IMR-90 (cell line): ENCODE measurements at regions not wholly inside any gene's neighbourhood (a gene's known extent, or its start where the extent isn't known, plus 50 kb on each side); places are given as distances from the start of the nearest gene placed in this dataset.

Source experiments
- ATAC-seq: fragments of 200-7000 bp; cut with Tn5 transposase; 2 replicates; pipeline ENCODE4 v1.9.1; 2020; ENCODE audit warnings: low read depth, mild to moderate bottlenecking, moderate library complexity
- BruUV-seq: library from RNA; stranded (reverse); fragments of 400-500 nt; replicated peaks from 2 replicates; lab custom pipeline; 2021; lab: Mats Ljungman, UMichigan
- CTCF ChIA-PET: fragments of 300-600 bp; formaldehyde crosslinking; extraction: SDS; loops from one replicate; lab custom pipeline; 2021; ENCODE audit warnings: antibody characterized with exemption; lab: Yijun Ruan, JAX
- POLR2A ChIA-PET: fragments of 300-600 bp; sonication (Branson Sonifier 250); formaldehyde crosslinking; loops from one replicate; lab custom pipeline; 2022; ENCODE audit warnings: antibody characterized with exemption; ENCODE audit not compliant: unreplicated experiment; lab: Charles Lee
- DNase-seq: peaks from one replicate; pipeline ENCODE4 v3.0.0; 2013
- H2AFZ ChIP-seq: replicated peaks from 2 replicates; pipeline ENCODE3; 2013; ENCODE audit warnings: low read length, mild to moderate bottlenecking; ENCODE audit not compliant: poor library complexity
- H2AK5ac ChIP-seq: 2 replicates; pipeline ENCODE4 v1.6.1; 2013; ENCODE audit warnings: low read depth, low read length, inconsistent platforms
- H2AK9ac ChIP-seq: replicated peaks from 2 replicates; pipeline ENCODE3; 2013; ENCODE audit warnings: mild to moderate bottlenecking, low read depth, low read length, moderate library complexity; ENCODE audit not compliant: poor library complexity
- H2BK120ac ChIP-seq: 2 replicates; pipeline ENCODE4 v1.6.1; 2013; ENCODE audit warnings: low read depth, low read length, inconsistent platforms
- H2BK15ac ChIP-seq: 3 replicates; pipeline ENCODE4 v1.6.1; 2013; ENCODE audit warnings: low read depth, low read length, inconsistent platforms
- H2BK20ac ChIP-seq: 2 replicates; pipeline ENCODE4 v1.6.1; 2013; ENCODE audit warnings: low read depth, mild to moderate bottlenecking, inconsistent platforms, low read length, moderate library complexity
- H2BK5ac ChIP-seq: 2 replicates; pipeline ENCODE4 v1.6.1; 2013; ENCODE audit warnings: mild to moderate bottlenecking, low read depth, low read length, inconsistent platforms; ENCODE audit not compliant: poor library complexity, severe bottlenecking
- H3K14ac ChIP-seq: replicated peaks from 2 replicates; pipeline ENCODE4 v1.6.1; 2013; ENCODE audit warnings: low read depth, low read length, inconsistent platforms
- H3K18ac ChIP-seq: 2 replicates; pipeline ENCODE4 v1.6.1; 2013; ENCODE audit warnings: low read depth, low read length, control low read depth
- H3K23ac ChIP-seq: 2 replicates; pipeline ENCODE4 v1.6.1; 2013; ENCODE audit warnings: low read depth, low read length, inconsistent platforms
- H3K27ac ChIP-seq: 2 replicates; pipeline ENCODE4 v1.5.1; 2013; ENCODE audit warnings: mild to moderate bottlenecking, control low read depth, low read length; ENCODE audit not compliant: insufficient read depth
- H3K27me3 ChIP-seq: 2 replicates; pipeline ENCODE4 v1.6.1; 2013; ENCODE audit warnings: low read length; ENCODE audit not compliant: control insufficient read depth, insufficient read depth
- H3K36me3 ChIP-seq: 2 replicates; pipeline ENCODE4 v1.6.1; 2013; ENCODE audit warnings: low read length, mixed read lengths; ENCODE audit not compliant: control insufficient read depth, insufficient read depth
- H3K4ac ChIP-seq: 2 replicates; pipeline ENCODE4 v1.6.1; 2013; ENCODE audit warnings: low read depth, low read length, inconsistent platforms
- H3K4me1 ChIP-seq: 2 replicates; pipeline ENCODE4 v1.6.1; 2013; ENCODE audit warnings: low read length, mixed read lengths; ENCODE audit not compliant: control insufficient read depth, insufficient read depth
- H3K4me2 ChIP-seq: 2 replicates; pipeline ENCODE4 v1.6.1; 2013; ENCODE audit warnings: low read depth, mild to moderate bottlenecking, control low read depth, low read length, moderate library complexity
- H3K4me3 ChIP-seq: 2 replicates; pipeline ENCODE4 v1.5.1; 2013; ENCODE audit warnings: low read depth, mild to moderate bottlenecking, control low read depth, low read length, moderate library complexity; ENCODE audit not compliant: insufficient read depth
- H3K56ac ChIP-seq: 2 replicates; pipeline ENCODE4 v1.6.1; 2013; ENCODE audit warnings: low read length, inconsistent platforms; ENCODE audit not compliant: insufficient read depth; ENCODE audit errors: extremely low read depth
- H3K79me1 ChIP-seq, 2 experiments: 2 replicates each; pipeline ENCODE4 v1.6.1; 2013; ENCODE audit warnings: low read length in 2 of 2, inconsistent platforms in 1 of 2, low read depth in 1 of 2
- H3K9ac ChIP-seq: 2 replicates; pipeline ENCODE4 v1.6.1; 2013; ENCODE audit warnings: low read depth, low read length, control low read depth
- H3K9me1 ChIP-seq: 2 replicates; pipeline ENCODE4 v1.6.1; 2013; ENCODE audit warnings: low read length, inconsistent platforms; ENCODE audit not compliant: insufficient read depth
- H3K9me3 ChIP-seq: 2 replicates; pipeline ENCODE4 v1.6.1; 2013; ENCODE audit warnings: low read length; ENCODE audit not compliant: control insufficient read depth, insufficient read depth
- H4K20me1 ChIP-seq: 2 replicates; pipeline ENCODE4 v1.6.1; 2013; ENCODE audit warnings: low read length, inconsistent platforms; ENCODE audit not compliant: insufficient read depth
- H4K5ac ChIP-seq: 2 replicates; pipeline ENCODE4 v1.6.1; 2013; ENCODE audit warnings: mild to moderate bottlenecking, low read depth, low read length, control low read depth
- H4K8ac ChIP-seq, 2 experiments: 2 replicates each; pipeline ENCODE4 v1.6.1; 2013; ENCODE audit warnings: low read depth in 2 of 2, low read length in 2 of 2, control low read depth in 1 of 2, inconsistent platforms in 1 of 2
- H4K91ac ChIP-seq: 2 replicates; pipeline ENCODE4 v1.6.1; 2013; ENCODE audit warnings: low read depth, low read length, inconsistent platforms; ENCODE audit not compliant: insufficient read depth
- BHLHE40 ChIP-seq: fragments of 150-350 bp; IDR thresholded peaks from 2 replicates; pipeline ENCODE4 v1.6.1; 2016; ENCODE audit warnings: mild to moderate bottlenecking, low read depth, low read length
- CEBPB ChIP-seq: IDR thresholded peaks from 2 replicates; pipeline ENCODE4 v1.6.1; 2012; ENCODE audit warnings: low read depth, low read length, improper control_type of control experiment
- CHD1 ChIP-seq: IDR thresholded peaks from 2 replicates; pipeline ENCODE4 v1.6.1; 2012; ENCODE audit warnings: low read depth, low read length, improper control_type of control experiment
- FOS ChIP-seq: fragments of 150-350 bp; IDR thresholded peaks from 2 replicates; pipeline ENCODE4 v1.6.1; 2016; ENCODE audit warnings: low read depth, low read length
- MAFK ChIP-seq: IDR thresholded peaks from 2 replicates; pipeline ENCODE4 v1.6.1; 2012; ENCODE audit warnings: low read depth, low read length, improper control_type of control experiment
- MAZ ChIP-seq: IDR thresholded peaks from 2 replicates; pipeline ENCODE4 v1.6.1; 2012; ENCODE audit warnings: low read depth, mild to moderate bottlenecking, low read length, improper control_type of control experiment, moderate library complexity, borderline replicate concordance
- MXI1 ChIP-seq: IDR thresholded peaks from 2 replicates; pipeline ENCODE4 v1.6.1; 2012; ENCODE audit warnings: low read depth, mild to moderate bottlenecking, low read length, moderate library complexity, borderline replicate concordance
- NFE2L2 ChIP-seq: fragments of 150-350 bp; IDR thresholded peaks from 2 replicates; pipeline ENCODE4 v1.6.1; 2016; ENCODE audit warnings: low read depth, mild to moderate bottlenecking, low read length
- POLR2A ChIP-seq: IDR thresholded peaks from 2 replicates; pipeline ENCODE4 v1.6.1; 2012; ENCODE audit warnings: mild to moderate bottlenecking, low read depth, low read length
- RAD21 ChIP-seq: IDR thresholded peaks from 2 replicates; pipeline ENCODE4 v1.6.1; 2012; ENCODE audit warnings: low read length, improper control_type of control experiment
- RCOR1 ChIP-seq: IDR thresholded peaks from 2 replicates; pipeline ENCODE4 v1.6.1; 2012; ENCODE audit warnings: mild to moderate bottlenecking, low read length, improper control_type of control experiment; ENCODE audit not compliant: insufficient replicate concordance
- RFX5 ChIP-seq: IDR thresholded peaks from 2 replicates; pipeline ENCODE4 v1.8.0; 2012; ENCODE audit warnings: low read depth, mild to moderate bottlenecking, low read length, moderate library complexity
- SMC3 ChIP-seq: fragments of 150-350 bp; IDR thresholded peaks from 2 replicates; pipeline ENCODE4 v1.6.1; 2016; ENCODE audit warnings: low read depth, mild to moderate bottlenecking, antibody characterized with exemption, low read length, moderate library complexity
- USF2 ChIP-seq: fragments of 150-350 bp; IDR thresholded peaks from 2 replicates; pipeline ENCODE4 v1.6.1; 2017; ENCODE audit warnings: mild to moderate bottlenecking, antibody characterized with exemption, low read length, low read depth
- WGBS, 2 experiments: methylation state at CpG; one replicate each; pipeline versions ENCODE4 v1.1.5 to v1.1.7; 2013; ENCODE audit warnings: missing lambda C conversion rate in 2 of 2; ENCODE audit not compliant: insufficient read length in 1 of 2; ENCODE audit errors: extremely low coverage in 2 of 2; 5-methylcytosine and 5-hydroxymethylcytosine counted together
- dilution Hi-C: fragments of 300-500 bp; cut with HindIII; formaldehyde crosslinking; loops from one replicate; pipeline ENCODE4 v1.14.3; 2018; ENCODE audit warnings: low sequenced_read_pairs; ENCODE audit not compliant: unreplicated experiment
- in situ Hi-C: fragments of 300-500 bp; cut with MboI; formaldehyde crosslinking; loops from 3 replicates; pipeline ENCODE4 v1.14.3; 2019; ENCODE audit warnings: low sequenced_read_pairs, inconsistent platforms, mixed read lengths
- intact Hi-C: fragments of 100-400 bp; cut with micrococcal nuclease; formaldehyde crosslinking; loops from 2 replicates; pipeline ENCODE4 v1.10.0; 2022
- TF ChIP-seq, protein P1 (sequence below): fragments of 150-350 bp; IDR thresholded peaks from 2 replicates; pipeline ENCODE4 v1.6.1; 2016; ENCODE audit warnings: low read depth, mild to moderate bottlenecking, low read length, moderate library complexity, borderline replicate concordance
- TF ChIP-seq, protein P2 (sequence below): conservative IDR thresholded peaks from 2 replicates; pipeline ENCODE4 v1.5.1; 2012; ENCODE audit warnings: mild to moderate bottlenecking, low read depth, low read length, improper control_type of control experiment

- H2BK20ac ChIP-seq = no peak overlapping the region
- no peaks in the 10 kb centered on the region for H3K4me1 ChIP-seq
- no peaks in the 10 kb centered on the region for H3K36me3 ChIP-seq
- no peak overlapping the region for H3K27ac ChIP-seq
- DNase-seq (no peak), ATAC-seq (no peak)
- POLR2A ChIA-PET = no interaction called here
- no peak overlapping the region for H2BK5ac ChIP-seq
- CTCF ChIA-PET = interaction anchor here (0.6 kb wide), 1 partner anchor 45 kb away, joined by 3 read pairs; no protein-coding TSS in a partner anchor
- no peak overlapping the region for H2BK15ac ChIP-seq
- H3K56ac ChIP-seq = no peak overlapping the region
- TF ChIP-seq MXI1 = no peak
- no peak for TF ChIP-seq RAD21
- TF ChIP-seq, protein P1, sequence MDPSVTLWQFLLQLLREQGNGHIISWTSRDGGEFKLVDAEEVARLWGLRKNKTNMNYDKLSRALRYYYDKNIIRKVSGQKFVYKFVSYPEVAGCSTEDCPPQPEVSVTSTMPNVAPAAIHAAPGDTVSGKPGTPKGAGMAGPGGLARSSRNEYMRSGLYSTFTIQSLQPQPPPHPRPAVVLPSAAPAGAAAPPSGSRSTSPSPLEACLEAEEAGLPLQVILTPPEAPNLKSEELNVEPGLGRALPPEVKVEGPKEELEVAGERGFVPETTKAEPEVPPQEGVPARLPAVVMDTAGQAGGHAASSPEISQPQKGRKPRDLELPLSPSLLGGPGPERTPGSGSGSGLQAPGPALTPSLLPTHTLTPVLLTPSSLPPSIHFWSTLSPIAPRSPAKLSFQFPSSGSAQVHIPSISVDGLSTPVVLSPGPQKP = no peak
- TF ChIP-seq RFX5 = no peak
- TF ChIP-seq MAFK = no peak
- TF ChIP-seq NFE2L2 = no peak
- TF ChIP-seq USF2 = no peak
- no peak for TF ChIP-seq CEBPB
- no peak for TF ChIP-seq BHLHE40
- TF ChIP-seq, protein P2, sequence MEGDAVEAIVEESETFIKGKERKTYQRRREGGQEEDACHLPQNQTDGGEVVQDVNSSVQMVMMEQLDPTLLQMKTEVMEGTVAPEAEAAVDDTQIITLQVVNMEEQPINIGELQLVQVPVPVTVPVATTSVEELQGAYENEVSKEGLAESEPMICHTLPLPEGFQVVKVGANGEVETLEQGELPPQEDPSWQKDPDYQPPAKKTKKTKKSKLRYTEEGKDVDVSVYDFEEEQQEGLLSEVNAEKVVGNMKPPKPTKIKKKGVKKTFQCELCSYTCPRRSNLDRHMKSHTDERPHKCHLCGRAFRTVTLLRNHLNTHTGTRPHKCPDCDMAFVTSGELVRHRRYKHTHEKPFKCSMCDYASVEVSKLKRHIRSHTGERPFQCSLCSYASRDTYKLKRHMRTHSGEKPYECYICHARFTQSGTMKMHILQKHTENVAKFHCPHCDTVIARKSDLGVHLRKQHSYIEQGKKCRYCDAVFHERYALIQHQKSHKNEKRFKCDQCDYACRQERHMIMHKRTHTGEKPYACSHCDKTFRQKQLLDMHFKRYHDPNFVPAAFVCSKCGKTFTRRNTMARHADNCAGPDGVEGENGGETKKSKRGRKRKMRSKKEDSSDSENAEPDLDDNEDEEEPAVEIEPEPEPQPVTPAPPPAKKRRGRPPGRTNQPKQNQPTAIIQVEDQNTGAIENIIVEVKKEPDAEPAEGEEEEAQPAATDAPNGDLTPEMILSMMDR = no peak
- no peak for TF ChIP-seq SMC3
- no peak for TF ChIP-seq FOS
- no peak for TF ChIP-seq RCOR1
- TF ChIP-seq MAZ = no peak
- no peak for TF ChIP-seq CHD1
- no peak for TF ChIP-seq POLR2A
- no peak overlapping the region for H4K5ac ChIP-seq
- no peak overlapping the region for H3K18ac ChIP-seq
- no peak overlapping the region for H2AK9ac ChIP-seq
- intact Hi-C loops = no loop called here
- H4K91ac ChIP-seq = no peak overlapping the region
- no peaks in the 10 kb centered on the region for H4K20me1 ChIP-seq
- no peak overlapping the region for H3K4me3 ChIP-seq
- no peak overlapping the region for H3K4me2 ChIP-seq
- no peak overlapping the region for H3K14ac ChIP-seq
- H3K4ac ChIP-seq = no peak overlapping the region
- H2AK5ac ChIP-seq = no peak overlapping the region
- H2BK120ac ChIP-seq = no peak overlapping the region
- no peak overlapping the region for H2AFZ ChIP-seq
- no peaks in the 10 kb centered on the region for H3K79me1 ChIP-seq
- H3K9ac ChIP-seq = no peak overlapping the region
- WGBS, 2 experiments = 83% methylated on average over 1 of the region's 3 CpGs; no CpG with 5 or more reads in 1 of the 2 experiments
- no peak overlapping the region for H3K23ac ChIP-seq
- no peaks in the 10 kb centered on the region for H3K27me3 ChIP-seq
- no TSS peak for BruUV-seq
- H3K9me1 ChIP-seq = no peaks in the 10 kb centered on the region
- no peaks in the 10 kb centered on the region for H3K9me3 ChIP-seq
- in situ Hi-C loops = no loop called here
- dilution Hi-C loops = no loop called here
- no peak overlapping the region for H4K8ac ChIP-seq
Observed at GRCh38 chr3:76661527-76662250, 378.2 kb upstream of the ROBO2 start.
